GM20000 (cell line): ENCODE measurements at regions not wholly inside any gene's neighbourhood (a gene's known extent, or its start where the extent isn't known, plus 50 kb on each side); places are given as distances from the start of the nearest gene placed in this dataset.

Experiments
- DNase-seq: peaks from one replicate; pipeline ENCODE4 v3.0.0; 2012; ENCODE audit warnings: low spot score
- TF ChIP-seq, protein P1 (sequence below): IDR thresholded peaks from 2 replicates; pipeline ENCODE4 v1.5.1; 2012; ENCODE audit warnings: mild to moderate bottlenecking, control low read depth; ENCODE audit errors: extremely low read depth, missing control alignments

DNA sequence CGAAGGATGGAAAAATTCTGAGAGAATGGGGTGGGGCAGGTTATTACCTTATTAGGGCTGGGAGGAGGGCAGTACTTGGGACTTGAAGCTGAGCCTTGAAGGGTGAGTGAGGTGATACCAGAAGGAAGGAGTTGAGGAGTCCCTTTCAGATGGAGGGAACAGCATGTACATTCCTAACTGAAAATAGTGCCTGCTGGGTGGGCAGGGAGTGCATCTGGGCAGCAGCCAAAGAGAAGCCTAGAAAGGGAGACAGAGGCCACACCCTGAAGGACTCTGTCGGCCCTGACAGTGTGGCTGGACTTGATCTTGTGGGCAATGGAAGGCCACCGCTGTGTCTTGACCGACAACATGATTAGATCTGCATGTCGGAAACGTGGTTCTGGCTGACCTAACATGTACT, 147.6 kb downstream of the NDUFA12 start:
- TF ChIP-seq, protein P1, sequence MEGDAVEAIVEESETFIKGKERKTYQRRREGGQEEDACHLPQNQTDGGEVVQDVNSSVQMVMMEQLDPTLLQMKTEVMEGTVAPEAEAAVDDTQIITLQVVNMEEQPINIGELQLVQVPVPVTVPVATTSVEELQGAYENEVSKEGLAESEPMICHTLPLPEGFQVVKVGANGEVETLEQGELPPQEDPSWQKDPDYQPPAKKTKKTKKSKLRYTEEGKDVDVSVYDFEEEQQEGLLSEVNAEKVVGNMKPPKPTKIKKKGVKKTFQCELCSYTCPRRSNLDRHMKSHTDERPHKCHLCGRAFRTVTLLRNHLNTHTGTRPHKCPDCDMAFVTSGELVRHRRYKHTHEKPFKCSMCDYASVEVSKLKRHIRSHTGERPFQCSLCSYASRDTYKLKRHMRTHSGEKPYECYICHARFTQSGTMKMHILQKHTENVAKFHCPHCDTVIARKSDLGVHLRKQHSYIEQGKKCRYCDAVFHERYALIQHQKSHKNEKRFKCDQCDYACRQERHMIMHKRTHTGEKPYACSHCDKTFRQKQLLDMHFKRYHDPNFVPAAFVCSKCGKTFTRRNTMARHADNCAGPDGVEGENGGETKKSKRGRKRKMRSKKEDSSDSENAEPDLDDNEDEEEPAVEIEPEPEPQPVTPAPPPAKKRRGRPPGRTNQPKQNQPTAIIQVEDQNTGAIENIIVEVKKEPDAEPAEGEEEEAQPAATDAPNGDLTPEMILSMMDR = no peak
- DNase-seq = no peak

DNA sequence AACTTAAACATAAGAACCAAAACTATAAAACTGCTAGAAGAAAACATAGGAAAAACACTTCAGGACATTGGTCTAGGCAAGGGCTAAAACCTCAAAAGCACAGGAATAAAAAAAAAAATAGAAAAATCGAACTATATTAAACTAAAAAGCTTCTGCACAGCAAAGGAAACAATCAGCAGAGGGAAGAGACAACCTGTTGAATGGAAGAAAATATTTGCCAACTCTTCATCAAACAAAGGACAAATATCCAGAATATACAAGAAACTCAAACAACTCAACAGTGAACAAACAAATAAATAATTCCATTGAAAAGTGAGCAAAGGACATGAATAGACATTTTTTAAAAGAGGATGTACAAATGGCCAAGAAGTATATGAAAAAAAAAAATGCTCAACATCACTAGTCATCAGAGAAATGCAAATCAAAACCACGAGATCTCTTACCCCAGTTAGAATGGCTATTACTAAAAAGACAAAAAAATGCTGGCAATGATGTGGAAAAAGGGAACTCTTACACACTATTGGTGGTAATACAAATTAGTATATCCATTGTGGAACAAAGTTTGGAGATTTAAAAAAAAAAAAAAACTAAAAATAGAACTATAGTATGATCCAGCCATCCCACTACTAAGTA, 152.0 kb downstream of the NDUFA12 start:
- TF ChIP-seq, protein P1 = no peak
- DNase-seq = no peak

DNA sequence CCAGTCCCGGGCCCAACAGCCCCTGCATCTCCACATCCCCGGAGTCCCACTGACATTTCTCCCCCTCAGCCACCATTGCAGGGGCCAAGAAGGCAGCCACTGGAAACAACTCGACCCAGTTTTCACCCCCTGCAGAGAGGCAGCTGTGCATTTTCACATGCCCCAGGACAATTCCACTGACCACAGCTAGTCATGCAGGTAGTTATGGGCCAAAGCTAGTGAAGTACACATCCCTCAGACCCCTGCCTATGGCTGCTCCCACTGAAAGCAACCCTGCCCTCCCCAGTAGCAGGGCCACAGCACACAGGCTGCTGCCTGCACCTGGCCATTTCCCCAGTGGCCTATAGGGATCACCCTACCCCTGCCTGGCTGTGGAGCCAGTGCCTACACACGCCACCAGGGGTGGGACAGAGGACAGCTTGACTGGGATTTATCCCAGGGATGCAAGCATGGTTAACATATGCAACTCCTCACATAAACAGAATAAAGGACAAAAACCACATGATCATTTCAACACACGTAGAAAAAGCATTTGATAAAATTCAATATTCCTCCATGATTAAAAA, 154.0 kb downstream of the NDUFA12 start:
- no peak for DNase-seq
- TF ChIP-seq, protein P1 = no peak

DNA sequence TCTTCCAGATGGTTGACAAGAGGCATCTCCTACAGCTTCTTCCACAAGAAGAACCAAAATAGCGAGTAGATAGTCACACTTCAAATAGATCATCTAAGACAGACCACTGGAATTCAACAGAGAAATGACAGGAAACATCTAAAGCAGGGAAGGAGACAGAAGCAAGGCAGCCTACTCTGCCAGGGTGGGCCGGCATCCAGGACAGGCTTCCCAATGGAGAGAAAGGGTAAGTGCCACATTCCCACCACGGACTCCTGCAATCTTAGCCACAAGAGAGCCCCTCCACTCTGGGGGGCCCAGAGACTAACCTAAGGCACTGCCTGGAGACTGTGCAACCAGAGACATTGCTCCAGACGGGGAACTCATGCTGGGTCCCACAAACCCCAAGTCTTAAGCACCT, 154.5 kb downstream of the NDUFA12 start:
- TF ChIP-seq, protein P1 = no peak
- no peak for DNase-seq

DNA sequence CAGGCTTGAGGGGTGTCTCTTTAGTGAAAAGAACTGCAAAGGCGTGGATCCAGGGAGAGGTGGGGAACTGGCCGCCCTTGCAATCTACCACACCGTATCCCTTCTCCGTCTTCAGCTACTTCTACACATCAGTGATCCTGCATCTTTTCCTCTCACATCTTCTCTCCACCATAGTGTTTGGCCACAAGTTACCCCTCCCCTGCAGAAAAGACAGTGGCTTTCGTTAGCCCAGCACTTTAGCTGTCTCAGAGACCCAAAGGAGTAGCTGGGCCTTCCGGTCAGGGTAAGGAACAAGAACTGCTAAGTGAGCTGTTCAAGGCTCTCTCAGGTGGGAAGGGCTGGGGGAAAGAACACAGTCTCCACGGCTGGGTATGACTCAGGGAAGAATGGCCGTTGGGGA, 158.4 kb downstream of the NDUFA12 start:
- TF ChIP-seq, protein P1 = no peak
- DNase-seq = no peak

DNA sequence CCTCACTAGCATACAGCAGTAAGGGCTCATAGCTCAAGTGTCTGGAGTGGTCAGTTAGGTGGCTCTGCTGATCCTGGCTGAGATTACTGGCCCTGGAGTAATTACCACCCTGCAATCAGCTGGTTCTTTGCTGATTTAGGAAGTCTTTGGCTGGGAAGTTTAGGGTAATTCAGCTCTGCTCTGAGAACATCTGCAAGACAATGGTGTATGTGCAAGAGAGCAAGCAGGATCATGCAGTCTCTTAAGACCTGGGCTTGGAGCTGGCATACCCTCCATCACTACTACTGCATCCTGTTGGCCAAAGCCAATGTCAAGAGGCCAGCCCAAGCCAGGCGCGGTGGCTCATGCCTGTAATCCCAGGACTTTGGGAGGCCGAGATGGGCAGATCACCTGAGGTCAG, 159.0 kb downstream of the NDUFA12 start:
- TF ChIP-seq, protein P1 = no peak
- no peak for DNase-seq

DNA sequence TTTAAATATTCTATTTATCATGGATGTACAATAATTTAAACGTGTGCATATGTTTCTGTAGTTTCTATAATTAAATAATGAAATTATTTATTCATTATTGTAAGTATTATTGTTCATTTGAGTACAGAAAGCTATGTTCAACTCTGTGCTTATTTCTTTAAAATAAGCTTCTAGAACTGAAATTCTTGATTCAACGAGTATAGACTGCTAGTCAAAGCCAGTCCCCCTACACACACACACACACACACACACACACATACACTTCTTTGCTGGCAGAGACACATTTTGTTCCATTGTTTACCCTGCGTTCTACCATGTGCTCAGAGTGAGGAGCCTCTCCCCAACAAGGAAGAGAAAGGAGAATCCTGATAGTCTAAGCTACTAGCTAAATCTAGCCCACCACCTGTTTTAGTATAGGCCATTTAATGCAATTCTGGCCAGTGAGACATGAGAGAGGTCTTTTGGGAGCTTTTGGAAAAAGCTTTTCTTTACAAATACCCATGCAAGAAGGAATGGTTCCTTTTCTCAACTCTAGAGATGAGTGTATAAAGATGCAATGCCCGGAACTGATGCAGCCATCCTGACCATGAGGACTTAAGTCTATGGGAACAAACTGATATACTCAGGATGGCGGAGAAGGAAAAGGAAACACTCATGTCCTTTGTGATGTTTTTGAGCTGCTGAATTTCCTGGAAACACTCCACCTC, 161.4 kb downstream of the NDUFA12 start:
- TF ChIP-seq, protein P1 = no peak
- no peak for DNase-seq
